ENCODE measurements at regions not wholly inside any gene's neighbourhood (a gene's known extent, or its start where the extent isn't known, plus 50 kb on each side); places are given as distances from the start of the nearest gene placed in this dataset.

DNA sequence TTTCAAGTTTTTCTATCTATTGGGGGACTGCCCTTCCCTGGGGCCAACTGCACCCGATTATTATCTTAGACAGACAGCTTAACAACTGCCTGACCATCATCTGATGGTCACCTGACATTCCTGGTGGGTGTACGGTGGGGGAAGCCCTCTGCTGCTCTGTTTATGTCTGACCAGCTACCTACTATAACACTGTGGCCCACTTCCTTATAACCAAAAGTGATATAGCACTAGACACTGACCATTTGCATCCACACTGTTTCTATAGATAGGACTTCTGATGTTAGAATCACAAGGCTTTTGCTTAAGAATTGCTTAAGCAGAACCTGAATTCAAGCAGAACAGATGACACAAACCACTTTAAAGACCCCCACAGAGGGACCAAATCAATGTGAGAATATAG, 110.5 kb upstream of the RAI14 start:
- no peaks in the 10 kb centered on the region for H3K79me2 ChIP-seq (ENCODE audit: control insufficient read depth, insufficient read depth, low read length, unreplicated experiment)
- H3K4me1 ChIP-seq (ENCODE audit: control insufficient read depth, insufficient read depth, low read length, unreplicated experiment), result no peaks in the 10 kb centered on the region
- no peak overlapping the region for H3K27ac ChIP-seq (ENCODE audit: low read depth, low read length)
- H3K27me3 ChIP-seq (ENCODE audit: insufficient read depth, low read length), result no peaks in the 10 kb centered on the region
- H2AFZ ChIP-seq (ENCODE audit: low read length, unreplicated experiment), result no peak overlapping the region
- no peak overlapping the region for H3K4me3 ChIP-seq (ENCODE audit: low read depth, low read length)
- H3K36me3 ChIP-seq (ENCODE audit: insufficient read depth, low read length), result no peaks in the 10 kb centered on the region

DNA sequence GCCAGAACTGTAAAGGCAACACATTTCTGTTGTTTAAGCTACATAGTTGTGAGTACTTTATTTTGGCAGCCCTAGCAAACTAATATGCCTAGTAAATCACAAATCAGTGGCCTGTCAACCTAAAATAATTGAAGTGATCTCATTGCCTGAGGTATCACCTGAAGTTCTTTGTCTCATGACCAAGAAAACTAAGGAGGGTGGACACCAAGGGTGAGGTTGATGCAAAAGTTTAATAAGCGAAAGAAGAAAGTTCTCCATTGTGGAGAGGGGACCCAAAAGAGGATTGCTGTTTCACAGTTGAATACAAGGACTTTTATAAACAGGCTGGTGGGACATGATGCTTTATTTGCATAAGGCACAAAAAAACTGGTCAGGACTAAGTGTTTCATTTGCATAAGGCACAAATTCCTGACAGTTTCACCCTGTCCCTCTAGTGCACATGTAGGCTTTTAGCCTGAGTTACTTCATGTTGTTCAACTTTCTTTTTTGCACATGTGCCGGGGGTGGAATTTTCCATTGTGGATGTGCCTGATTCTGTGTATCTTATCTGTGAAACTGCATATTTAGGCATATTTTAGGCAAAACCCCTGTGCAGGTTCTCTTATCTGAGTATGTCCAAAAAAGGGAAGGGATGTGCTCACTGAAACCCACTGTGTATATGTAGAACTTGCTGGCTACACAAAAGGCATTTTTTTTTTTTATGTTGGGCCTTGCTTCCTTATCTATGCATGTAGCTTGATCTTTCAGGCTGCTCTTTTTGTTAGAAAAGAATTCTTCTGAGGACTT, 108.6 kb upstream of the RAI14 start:
- Histone ChIP-seq H2AFZ (ENCODE audit: low read length, unreplicated experiment) (no peak overlapping the region), H3K79me2 (ENCODE audit: control insufficient read depth, insufficient read depth, low read length, unreplicated experiment) (no peaks in the 10 kb centered on the region), H3K36me3 (ENCODE audit: insufficient read depth, low read length) (no peaks in the 10 kb centered on the region), H3K27ac (ENCODE audit: low read depth, low read length) (no peak overlapping the region), H3K27me3 (ENCODE audit: insufficient read depth, low read length) (no peaks in the 10 kb centered on the region), H3K4me1 (ENCODE audit: control insufficient read depth, insufficient read depth, low read length, unreplicated experiment) (no peaks in the 10 kb centered on the region), H3K4me3 (ENCODE audit: low read depth, low read length) (no peak overlapping the region)

- Histone ChIP-seq H3K79me2 (ENCODE audit: control insufficient read depth, insufficient read depth, low read length, unreplicated experiment) (no peaks in the 10 kb centered on the region), H3K4me3 (ENCODE audit: low read depth, low read length) (no peak overlapping the region), H2AFZ (ENCODE audit: low read length, unreplicated experiment) (no peak overlapping the region), H3K27me3 (ENCODE audit: insufficient read depth, low read length) (no peaks in the 10 kb centered on the region), H3K27ac (ENCODE audit: low read depth, low read length) (no peak overlapping the region), H3K36me3 (ENCODE audit: insufficient read depth, low read length) (no peaks in the 10 kb centered on the region), H3K4me1 (ENCODE audit: control insufficient read depth, insufficient read depth, low read length, unreplicated experiment) (no peaks in the 10 kb centered on the region)
These were observed 108.1 kb upstream of the RAI14 start for GRCh38 chr5:34548086-34548403.

DNA sequence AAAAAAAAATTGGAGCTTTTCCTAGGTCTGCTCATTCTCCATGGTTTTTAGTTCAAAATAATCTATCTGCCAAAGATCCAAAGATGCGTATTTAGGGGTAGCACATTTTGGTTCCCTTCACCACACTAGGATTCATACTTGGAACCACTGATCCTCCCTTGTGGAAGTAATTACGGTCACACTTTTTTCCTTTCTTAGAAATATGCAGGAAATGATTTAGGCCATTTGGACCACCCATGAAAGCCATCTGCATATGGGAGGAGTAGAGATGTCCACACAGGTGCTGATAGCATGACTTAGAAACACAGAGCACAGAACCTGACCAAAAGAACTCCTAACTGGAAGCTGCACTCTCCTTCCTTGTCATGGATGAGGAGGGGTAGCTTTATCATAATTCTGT, 105.9 kb upstream of the RAI14 start:
- no peaks in the 10 kb centered on the region for H3K4me1 ChIP-seq (ENCODE audit: control insufficient read depth, insufficient read depth, low read length, unreplicated experiment)
- H2AFZ ChIP-seq (ENCODE audit: low read length, unreplicated experiment), result no peak overlapping the region
- H3K79me2 ChIP-seq (ENCODE audit: control insufficient read depth, insufficient read depth, low read length, unreplicated experiment), result no peaks in the 10 kb centered on the region
- H3K4me3 ChIP-seq (ENCODE audit: low read depth, low read length), result no peak overlapping the region
- H3K36me3 ChIP-seq (ENCODE audit: insufficient read depth, low read length), result no peaks in the 10 kb centered on the region
- H3K27me3 ChIP-seq (ENCODE audit: insufficient read depth, low read length), result no peaks in the 10 kb centered on the region
- H3K27ac ChIP-seq (ENCODE audit: low read depth, low read length), result no peak overlapping the region

- no peak overlapping the region for H2AFZ ChIP-seq (ENCODE audit: low read length, unreplicated experiment)
- no peaks in the 10 kb centered on the region for H3K4me1 ChIP-seq (ENCODE audit: control insufficient read depth, insufficient read depth, low read length, unreplicated experiment)
- H3K27me3 ChIP-seq (ENCODE audit: insufficient read depth, low read length), result no peaks in the 10 kb centered on the region
- no peak overlapping the region for H3K27ac ChIP-seq (ENCODE audit: low read depth, low read length)
- no peak overlapping the region for H3K4me3 ChIP-seq (ENCODE audit: low read depth, low read length)
- no peaks in the 10 kb centered on the region for H3K36me3 ChIP-seq (ENCODE audit: insufficient read depth, low read length)
- no peaks in the 10 kb centered on the region for H3K79me2 ChIP-seq (ENCODE audit: control insufficient read depth, insufficient read depth, low read length, unreplicated experiment)
These were observed 105.2 kb upstream of the RAI14 start for GRCh38 chr5:34550964-34551363.

GRCh38 chr5:34551911-34552433, 104.2 kb upstream of the RAI14 start:
- H3K79me2 ChIP-seq (ENCODE audit: control insufficient read depth, insufficient read depth, low read length, unreplicated experiment), result no peaks in the 10 kb centered on the region
- no peak overlapping the region for H3K27ac ChIP-seq (ENCODE audit: low read depth, low read length)
- H3K4me3 ChIP-seq (ENCODE audit: low read depth, low read length), result no peak overlapping the region
- H2AFZ ChIP-seq (ENCODE audit: low read length, unreplicated experiment), result no peak overlapping the region
- H3K27me3 ChIP-seq (ENCODE audit: insufficient read depth, low read length), result no peaks in the 10 kb centered on the region
- H3K36me3 ChIP-seq (ENCODE audit: insufficient read depth, low read length), result no peaks in the 10 kb centered on the region
- no peaks in the 10 kb centered on the region for H3K4me1 ChIP-seq (ENCODE audit: control insufficient read depth, insufficient read depth, low read length, unreplicated experiment)

GRCh38 chr5:34552686-34553085, 103.4 kb upstream of the RAI14 start:
- no peak overlapping the region for H2AFZ ChIP-seq (ENCODE audit: low read length, unreplicated experiment)
- H3K4me1 ChIP-seq (ENCODE audit: control insufficient read depth, insufficient read depth, low read length, unreplicated experiment), result no peaks in the 10 kb centered on the region
- no peaks in the 10 kb centered on the region for H3K27me3 ChIP-seq (ENCODE audit: insufficient read depth, low read length)
- H3K36me3 ChIP-seq (ENCODE audit: insufficient read depth, low read length), result no peaks in the 10 kb centered on the region
- H3K4me3 ChIP-seq (ENCODE audit: low read depth, low read length), result no peak overlapping the region
- H3K27ac ChIP-seq (ENCODE audit: low read depth, low read length), result no peak overlapping the region
- H3K79me2 ChIP-seq (ENCODE audit: control insufficient read depth, insufficient read depth, low read length, unreplicated experiment), result no peaks in the 10 kb centered on the region

GRCh38 chr5:34553581-34553980, 102.5 kb upstream of the RAI14 start:
- no peaks in the 10 kb centered on the region for H3K79me2 ChIP-seq (ENCODE audit: control insufficient read depth, insufficient read depth, low read length, unreplicated experiment)
- no peaks in the 10 kb centered on the region for H3K4me1 ChIP-seq (ENCODE audit: control insufficient read depth, insufficient read depth, low read length, unreplicated experiment)
- no peak overlapping the region for H2AFZ ChIP-seq (ENCODE audit: low read length, unreplicated experiment)
- H3K27me3 ChIP-seq (ENCODE audit: insufficient read depth, low read length), result no peaks in the 10 kb centered on the region
- H3K27ac ChIP-seq (ENCODE audit: low read depth, low read length), result no peak overlapping the region
- H3K4me3 ChIP-seq (ENCODE audit: low read depth, low read length), result no peak overlapping the region
- H3K36me3 ChIP-seq (ENCODE audit: insufficient read depth, low read length), result no peaks in the 10 kb centered on the region

DNA sequence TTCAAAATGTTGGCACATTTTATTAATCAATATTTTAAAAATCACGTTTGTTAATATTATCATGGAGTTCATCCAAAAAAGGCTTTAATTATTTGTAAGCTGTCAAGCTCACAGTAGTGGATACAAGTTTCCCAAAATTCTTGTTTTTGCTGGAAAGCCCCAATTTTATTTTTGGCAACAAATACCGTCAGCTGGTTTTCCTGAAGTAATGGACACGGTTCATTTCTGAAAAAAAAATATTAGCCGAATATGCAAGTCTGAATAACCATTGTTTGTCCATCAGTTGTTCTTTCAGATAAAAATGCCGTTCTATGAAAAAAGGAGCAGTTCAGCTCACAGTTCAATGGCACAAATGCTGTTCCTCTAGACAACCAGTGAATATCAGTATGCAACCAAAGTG, 101.5 kb upstream of the RAI14 start:
- Histone ChIP-seq H3K36me3 (ENCODE audit: insufficient read depth, low read length) (no peaks in the 10 kb centered on the region), H3K4me1 (ENCODE audit: control insufficient read depth, insufficient read depth, low read length, unreplicated experiment) (no peaks in the 10 kb centered on the region), H2AFZ (ENCODE audit: low read length, unreplicated experiment) (no peak overlapping the region), H3K79me2 (ENCODE audit: control insufficient read depth, insufficient read depth, low read length, unreplicated experiment) (no peaks in the 10 kb centered on the region), H3K27me3 (ENCODE audit: insufficient read depth, low read length) (no peaks in the 10 kb centered on the region), H3K27ac (ENCODE audit: low read depth, low read length) (no peak overlapping the region), H3K4me3 (ENCODE audit: low read depth, low read length) (no peak overlapping the region)

GRCh38 chr5:34555699-34556508, 100.2 kb upstream of the RAI14 start:
- no peaks in the 10 kb centered on the region for H3K27me3 ChIP-seq (ENCODE audit: insufficient read depth, low read length)
- no peaks in the 10 kb centered on the region for H3K79me2 ChIP-seq (ENCODE audit: control insufficient read depth, insufficient read depth, low read length, unreplicated experiment)
- H2AFZ ChIP-seq (ENCODE audit: low read length, unreplicated experiment), result no peak overlapping the region
- H3K27ac ChIP-seq (ENCODE audit: low read depth, low read length), result no peak overlapping the region
- no peaks in the 10 kb centered on the region for H3K36me3 ChIP-seq (ENCODE audit: insufficient read depth, low read length)
- H3K4me1 ChIP-seq (ENCODE audit: control insufficient read depth, insufficient read depth, low read length, unreplicated experiment), result no peaks in the 10 kb centered on the region
- no peak overlapping the region for H3K4me3 ChIP-seq (ENCODE audit: low read depth, low read length)

DNA sequence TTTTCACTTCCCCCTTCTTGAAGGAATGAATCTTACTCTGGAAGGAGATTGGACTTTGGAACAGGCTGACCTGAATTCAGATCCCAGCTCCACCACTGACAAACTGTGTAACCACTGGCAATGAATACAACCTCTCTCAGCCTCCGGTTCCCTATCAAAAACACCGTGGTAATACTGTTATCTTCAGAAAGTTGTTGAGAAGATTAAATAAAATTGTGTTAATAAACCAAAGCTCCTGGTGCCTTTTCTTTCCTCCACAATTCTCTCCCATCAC, 99.7 kb upstream of the RAI14 start:
- no peaks in the 10 kb centered on the region for H3K36me3 ChIP-seq (ENCODE audit: insufficient read depth, low read length)
- no peak overlapping the region for H3K27ac ChIP-seq (ENCODE audit: low read depth, low read length)
- no peaks in the 10 kb centered on the region for H3K79me2 ChIP-seq (ENCODE audit: control insufficient read depth, insufficient read depth, low read length, unreplicated experiment)
- H2AFZ ChIP-seq (ENCODE audit: low read length, unreplicated experiment), result no peak overlapping the region
- no peaks in the 10 kb centered on the region for H3K4me1 ChIP-seq (ENCODE audit: control insufficient read depth, insufficient read depth, low read length, unreplicated experiment)
- no peaks in the 10 kb centered on the region for H3K27me3 ChIP-seq (ENCODE audit: insufficient read depth, low read length)
- no peak overlapping the region for H3K4me3 ChIP-seq (ENCODE audit: low read depth, low read length)

Data from ACC112 (cell line).